ENCODE measurements at regions not wholly inside any gene's neighbourhood (a gene's known extent, or its start where the extent isn't known, plus 50 kb on each side); places are given as distances from the start of the nearest gene placed in this dataset.

- TF ChIP-seq CTCF (conservative IDR thresholded peaks at IDR 0.05 in 1 of 2, IDR thresholded peaks at IDR 0.05 in 1 of 2; ENCODE audit: extremely low read depth in 1 of 2, insufficient read depth in 1 of 2, low read depth in 1 of 2, low read length in 2 of 2): no peak
- no peak for TF ChIP-seq EZH2 (IDR thresholded peaks at IDR 0.05; ENCODE audit: borderline replicate concordance, low read length)
Measured at GRCh38 chr17:45668316-45668715, 115.8 kb upstream of the CRHR1 start.

Data from mammary epithelial cell (primary cell).